GM23248 (cell line): ENCODE measurements at regions not wholly inside any gene's neighbourhood (a gene's known extent, or its start where the extent isn't known, plus 50 kb on each side); places are given as distances from the start of the nearest gene placed in this dataset.
A peak's percentile ranks its signal among the peaks of the same experiment; 100 is the strongest.

Experiments used
- DNase-seq: peaks from one replicate; pipeline ENCODE4 v3.0.0-alpha.2; 2015
- H2AFZ ChIP-seq: fragments of 200-600 bp; sonication (generic); 2 replicates; pipeline ENCODE4 v1.6.1; 2016; ENCODE audit warnings: antibody characterized with exemption
- H3F3A ChIP-seq: fragments of 200-600 bp; sonication (generic); 2 replicates; pipeline ENCODE4 v1.6.1; 2016; ENCODE audit warnings: mild to moderate bottlenecking, antibody characterized with exemption, mixed run types; ENCODE audit not compliant: insufficient read depth
- H3K27ac ChIP-seq: fragments of 200-600 bp; sonication (generic); 2 replicates; pipeline ENCODE4 v1.5.1; 2016; ENCODE audit warnings: mild to moderate bottlenecking
- H3K27me3 ChIP-seq: fragments of 200-600 bp; sonication (generic); replicated peaks from 2 replicates; pipeline ENCODE4 v1.6.1; 2016; ENCODE audit warnings: mild to moderate bottlenecking; ENCODE audit not compliant: insufficient read depth
- H3K36me3 ChIP-seq: fragments of 200-600 bp; sonication (generic); 2 replicates; pipeline ENCODE4 v1.6.1; 2016; ENCODE audit warnings: low read depth, mild to moderate bottlenecking
- H3K4me1 ChIP-seq: fragments of 200-600 bp; sonication (generic); 2 replicates; pipeline ENCODE4 v1.6.1; 2016; ENCODE audit warnings: mild to moderate bottlenecking; ENCODE audit not compliant: insufficient read depth
- H3K4me2 ChIP-seq: fragments of 200-600 bp; sonication (generic); one replicate; pipeline ENCODE4 v1.6.1; 2016; ENCODE audit warnings: mild to moderate bottlenecking; ENCODE audit not compliant: unreplicated experiment
- H3K4me3 ChIP-seq: fragments of 200-600 bp; sonication (generic); 2 replicates; pipeline ENCODE4 v1.5.1; 2016; ENCODE audit warnings: mild to moderate bottlenecking
- H3K79me2 ChIP-seq: fragments of 200-600 bp; sonication (generic); 2 replicates; pipeline ENCODE4 v1.6.1; 2016; ENCODE audit warnings: mild to moderate bottlenecking; ENCODE audit not compliant: insufficient read depth
- H3K9ac ChIP-seq: fragments of 200-600 bp; sonication (generic); 2 replicates; pipeline ENCODE4 v1.6.1; 2016; ENCODE audit warnings: mild to moderate bottlenecking
- H3K9me2 ChIP-seq: fragments of 200-600 bp; sonication (generic); 2 replicates; pipeline ENCODE4 v1.6.1; 2016; ENCODE audit warnings: mixed run types, mild to moderate bottlenecking, moderate library complexity; ENCODE audit not compliant: insufficient read depth
- H3K9me3 ChIP-seq: fragments of 200-600 bp; sonication (generic); one replicate; pipeline ENCODE4 v1.6.1; 2017; ENCODE audit warnings: low read depth
- H4K20me1 ChIP-seq: fragments of 200-600 bp; sonication (generic); 2 replicates; pipeline ENCODE4 v1.6.0; 2016; ENCODE audit not compliant: insufficient read depth
- EZH2 ChIP-seq: fragments of 200-600 bp; sonication (generic); IDR thresholded peaks from 2 replicates; pipeline ENCODE4 v1.6.1; 2018; ENCODE audit warnings: antibody characterized with exemption, mild to moderate bottlenecking; ENCODE audit not compliant: insufficient read depth, poor library complexity, severe bottlenecking
- EZH2phosphoT487 ChIP-seq: fragments of 200-600 bp; sonication (generic); IDR thresholded peaks from 2 replicates; pipeline ENCODE4 v1.6.1; 2018; ENCODE audit warnings: antibody characterized with exemption, moderate library complexity, mild to moderate bottlenecking, low read depth; ENCODE audit not compliant: insufficient read depth
- WGBS, 2 experiments: methylation state at CpG; one replicate each; pipeline ENCODE4 v1.1.6; 2015 to 2017; ENCODE audit warnings: low lambda C conversion rate in 2 of 2, low coverage in 1 of 2; ENCODE audit errors: missing lambda C conversion rate in 2 of 2; 5-methylcytosine and 5-hydroxymethylcytosine counted together
- in situ Hi-C: fragments of 300-500 bp; cut with MboI; formaldehyde crosslinking; loops from 2 replicates; pipeline ENCODE4 v1.15.0; 2020

DNA sequence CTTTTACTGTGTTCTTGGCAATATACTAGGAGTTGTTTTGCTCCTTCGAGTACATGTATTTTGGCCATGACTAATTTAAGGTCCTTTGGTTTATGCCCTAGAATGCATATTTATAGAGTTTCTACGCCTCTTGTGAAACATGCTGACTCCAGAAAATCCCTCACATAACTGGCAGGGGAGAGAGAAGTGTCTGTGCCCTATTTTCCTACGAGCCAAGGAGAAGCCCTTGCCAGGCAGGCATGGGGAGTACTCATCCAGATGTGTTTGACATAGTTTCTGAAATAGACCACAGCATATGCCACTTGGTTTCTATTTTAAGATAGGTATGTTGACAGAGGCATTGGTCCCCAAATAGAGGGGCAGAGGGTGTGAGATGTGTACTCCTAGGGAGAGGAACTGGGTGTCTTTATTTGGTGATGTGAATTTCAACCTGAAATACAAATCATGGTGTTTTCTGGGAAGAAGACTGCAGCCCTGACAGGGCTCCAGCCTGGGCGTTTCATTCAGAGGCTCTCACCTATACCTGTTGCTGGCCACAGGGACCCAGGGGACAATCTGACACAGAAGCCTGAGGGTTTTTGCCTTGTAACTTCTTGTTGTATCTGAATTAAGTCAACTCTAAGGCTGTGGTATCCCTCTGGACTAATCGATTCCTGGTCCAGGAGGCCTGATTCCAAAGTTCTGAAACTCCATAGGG, 267.8 kb upstream of the C2CD4B start:
- Histone ChIP-seq H3K4me3 (no peak overlapping the region), H3K27ac (0 out of 2 replicates have a peak overlapping the region, but pooled peaks have one; percentile 17), H3K36me3 (no peaks in the 10 kb centered on the region), H3F3A (peaks cover 7% of the 10 kb centered on the region; the same call in 1 of the 2 replicates), H4K20me1 (no peaks in the 10 kb centered on the region), H3K9ac (no peak overlapping the region), H3K4me1 (peaks cover 25% of the 10 kb centered on the region), H3K9me2 (no peaks in the 10 kb centered on the region), H3K4me2 (no peak overlapping the region), H3K79me2 (peaks cover 96% of the 10 kb centered on the region), H3K9me3 (no peaks in the 10 kb centered on the region), H2AFZ (no peak overlapping the region), H3K27me3 (no peaks in the 10 kb centered on the region)
- WGBS, 2 experiments = 44 to 50% methylated on average over 5 of the region's 5 CpGs
- peak; percentile 65 for DNase-seq
- no peak for TF ChIP-seq EZH2phosphoT487
- TF ChIP-seq EZH2 = no peak
- in situ Hi-C loops = no loop called here

DNA sequence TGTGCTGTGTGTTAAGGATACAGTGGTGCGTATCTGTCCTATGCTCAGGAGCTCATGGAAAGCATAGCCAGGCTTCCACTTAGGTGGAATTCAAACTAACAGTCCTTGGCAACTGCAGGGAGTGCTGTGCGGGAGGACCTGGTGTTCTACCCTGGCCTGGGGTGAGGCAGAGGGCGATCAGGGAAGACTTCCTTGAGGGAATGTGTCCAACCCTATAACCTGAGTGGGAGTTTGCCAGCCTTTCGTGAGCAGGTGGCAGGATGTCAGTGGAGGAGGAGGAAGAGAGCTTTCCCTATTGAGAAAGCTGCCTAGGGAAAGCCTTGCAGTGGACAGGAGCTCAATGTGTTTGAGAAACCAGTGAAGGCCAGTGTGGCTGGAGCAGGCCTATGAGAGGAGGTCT, 271.1 kb upstream of the C2CD4B start:
- no peak overlapping the region for H3K9ac ChIP-seq
- TF ChIP-seq EZH2phosphoT487 (no peak), EZH2 (no peak)
- peaks cover 7% of the 10 kb centered on the region for H3F3A ChIP-seq
- in situ Hi-C loops = no loop called here
- DNase-seq = no peak
- no peak overlapping the region for H3K4me2 ChIP-seq
- 97 to 100% methylated on average over 4 of the region's 4 CpGs for WGBS, 2 experiments
- no peak overlapping the region for H2AFZ ChIP-seq
- H3K79me2 ChIP-seq = peaks cover 86% of the 10 kb centered on the region
- no peaks in the 10 kb centered on the region for H3K27me3 ChIP-seq
- H3K4me1 ChIP-seq = peaks cover 34% of the 10 kb centered on the region
- H4K20me1 ChIP-seq = no peaks in the 10 kb centered on the region
- H3K36me3 ChIP-seq = no peaks in the 10 kb centered on the region
- H3K27ac ChIP-seq = no peak overlapping the region
- no peaks in the 10 kb centered on the region for H3K9me2 ChIP-seq
- no peak overlapping the region for H3K4me3 ChIP-seq
- H3K9me3 ChIP-seq = no peaks in the 10 kb centered on the region

DNA sequence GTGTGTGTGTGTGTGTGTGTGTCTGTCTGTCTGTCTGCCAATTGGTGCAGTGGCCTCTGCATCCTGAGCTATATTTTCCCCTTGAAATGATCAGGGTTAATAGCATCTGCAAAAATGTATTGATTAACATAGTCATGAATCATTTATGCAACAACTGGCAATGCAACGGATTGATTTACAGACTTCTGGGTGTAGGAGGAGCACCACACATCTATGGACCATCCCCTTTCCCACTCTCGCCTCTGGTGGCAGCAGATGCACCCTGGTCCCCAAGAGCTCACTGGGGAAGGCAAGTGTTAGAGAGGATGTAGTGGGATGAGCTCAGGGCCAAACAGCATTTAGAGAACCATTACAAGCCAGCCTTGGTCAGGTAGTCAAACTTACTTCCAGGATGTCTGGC, 272.7 kb upstream of the C2CD4B start:
- Histone ChIP-seq H3F3A (peaks cover 7% of the 10 kb centered on the region; the same call in 1 of the 2 replicates), H3K4me1 (peaks cover 22% of the 10 kb centered on the region), H4K20me1 (no peaks in the 10 kb centered on the region), H3K27me3 (no peaks in the 10 kb centered on the region), H3K9ac (no peak overlapping the region), H3K4me3 (no peak overlapping the region), H3K9me2 (no peaks in the 10 kb centered on the region), H3K36me3 (no peaks in the 10 kb centered on the region), H3K79me2 (peaks cover 87% of the 10 kb centered on the region), H3K27ac (no peak overlapping the region), H2AFZ (no peak overlapping the region), H3K4me2 (no peak overlapping the region), H3K9me3 (no peaks in the 10 kb centered on the region)
- WGBS, 2 experiments = 70 to 71% methylated on average over 2 of the region's 2 CpGs
- in situ Hi-C loops = no loop called here
- no peak for DNase-seq
- TF ChIP-seq EZH2 (no peak), EZH2phosphoT487 (no peak)

DNA sequence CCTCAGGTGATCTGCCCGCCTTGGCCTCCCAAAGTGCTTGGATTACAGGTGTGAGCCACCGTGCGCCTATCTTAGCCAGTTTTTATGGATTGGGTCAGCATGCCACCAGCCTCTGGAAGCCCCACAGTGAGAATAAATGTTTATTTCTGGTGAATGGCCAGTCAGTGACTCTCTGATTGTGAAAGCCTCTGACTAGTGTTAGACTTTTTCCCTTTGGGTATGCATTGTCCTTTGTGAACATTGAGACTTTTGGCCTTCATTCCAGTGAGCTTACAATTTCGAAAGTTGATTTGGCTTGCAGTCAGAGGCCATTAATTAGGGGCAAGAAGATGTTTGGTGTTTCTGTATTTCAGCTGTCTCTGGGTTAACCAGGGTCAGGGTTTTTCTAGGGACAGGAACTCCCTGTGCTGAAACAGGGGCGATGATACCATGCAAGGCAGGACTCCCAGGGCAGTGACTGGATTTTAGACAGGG, 274.5 kb upstream of the C2CD4B start:
- Histone ChIP-seq H3K27ac (peak overlapping the region; percentile 68), H3K4me2 (peak overlapping the region; percentile 44), H3K4me1 (peaks cover 31% of the 10 kb centered on the region), H3K9me2 (no peaks in the 10 kb centered on the region), H3K4me3 (no peak overlapping the region), H3K36me3 (no peaks in the 10 kb centered on the region), H3K9me3 (no peaks in the 10 kb centered on the region), H3K9ac (peak overlapping the region; percentile 22; the same call in 1 of the 2 replicates), H3K79me2 (peaks cover 76% of the 10 kb centered on the region), H3K27me3 (no peaks in the 10 kb centered on the region), H3F3A (peaks cover 21% of the 10 kb centered on the region), H4K20me1 (no peaks in the 10 kb centered on the region), H2AFZ (no peak overlapping the region)
- TF ChIP-seq EZH2phosphoT487 = no peak
- TF ChIP-seq EZH2 = no peak
- peak; percentile 83 for DNase-seq
- in situ Hi-C loops = no loop called here
- 49 to 50% methylated on average over 5 of the region's 5 CpGs for WGBS, 2 experiments
